WTC11 (cell line): ENCODE measurements at regions not wholly inside any gene's neighbourhood (a gene's known extent, or its start where the extent isn't known, plus 50 kb on each side); places are given as distances from the start of the nearest gene placed in this dataset.

ENCODE experiments used
- ATAC-seq: fragments of 200-7000 bp; cut with Tn5 transposase; 2 replicates; pipeline ENCODE4 v1.10.0; 2021; ENCODE audit warnings: mild to moderate bottlenecking, moderate library complexity
- CTCF ChIA-PET: fragments of 300-600 bp; sonication (Branson Sonifier 250); formaldehyde crosslinking; loops from one replicate; lab custom pipeline; 2021; ENCODE audit warnings: antibody characterized with exemption; lab: Charles Lee
- POLR2A ChIA-PET: fragments of 350-600 bp; sonication (Branson Sonifier 250); formaldehyde crosslinking; loops from one replicate; lab custom pipeline; 2021; ENCODE audit warnings: antibody characterized with exemption; lab: Charles Lee
- DNase-seq: peaks from one replicate; pipeline ENCODE4 v3.0.0; 2021; ENCODE audit warnings: low spot score
- H3K27ac Mint-ChIP-seq: 2 replicates; pipeline ENCODE4 v1.8.0; 2021; ENCODE audit warnings: mixed read lengths
- H3K27me3 Mint-ChIP-seq: 2 replicates; pipeline ENCODE4 v1.8.0; 2021; ENCODE audit warnings: low read depth, mild to moderate bottlenecking, moderate library complexity, mixed read lengths
- H3K36me3 Mint-ChIP-seq: 2 replicates; pipeline ENCODE4 v1.8.0; 2021; ENCODE audit warnings: mixed read lengths
- H3K4me1 Mint-ChIP-seq: 2 replicates; pipeline ENCODE4 v1.8.0; 2022; ENCODE audit warnings: mixed read lengths
- H3K4me3 Mint-ChIP-seq: 2 replicates; pipeline ENCODE4 v1.8.0; 2021; ENCODE audit warnings: mild to moderate bottlenecking, moderate library complexity, mixed read lengths
- H3K9me3 Mint-ChIP-seq: 2 replicates; pipeline ENCODE4 v1.8.0; 2021; ENCODE audit warnings: mixed read lengths
- AFF4 ChIP-seq: sonication (generic); formaldehyde crosslinking; IDR thresholded peaks from 2 replicates; pipeline ENCODE4 v1.8.1; 2023; ENCODE audit warnings: mild to moderate bottlenecking, missing genetic modification reagents, borderline replicate concordance
- CBFB ChIP-seq: sonication (generic); formaldehyde crosslinking; IDR thresholded peaks from 2 replicates; pipeline ENCODE4 v1.8.1; 2022; ENCODE audit warnings: mild to moderate bottlenecking, low read depth, missing genetic modification reagents
- ELF4 ChIP-seq: sonication (generic); formaldehyde crosslinking; IDR thresholded peaks from 2 replicates; pipeline ENCODE4 v1.8.1; 2022; ENCODE audit warnings: low read depth, mild to moderate bottlenecking, moderate library complexity, missing genetic modification reagents
- ESRRA ChIP-seq: sonication (generic); formaldehyde crosslinking; IDR thresholded peaks from 2 replicates; pipeline ENCODE4 v1.8.1; 2022; ENCODE audit warnings: mild to moderate bottlenecking, missing genetic modification reagents, borderline replicate concordance
- JAZF1 ChIP-seq: fragments of 250-450 bp; sonication (Bioruptor Pico); IDR thresholded peaks from 2 replicates; pipeline ENCODE4 v1.9.0; 2021; ENCODE audit warnings: moderate library complexity, mild to moderate bottlenecking, inconsistent platforms
- NR3C1 ChIP-seq: sonication (generic); formaldehyde crosslinking; conservative IDR thresholded peaks from 2 replicates; pipeline ENCODE4 v1.8.1; 2023; ENCODE audit warnings: low read depth, mild to moderate bottlenecking, missing genetic modification reagents
- SMAD4 ChIP-seq: sonication (generic); formaldehyde crosslinking; IDR thresholded peaks from 2 replicates; pipeline ENCODE4 v1.8.0; 2022; ENCODE audit warnings: mild to moderate bottlenecking, missing genetic modification reagents
- SOX15 ChIP-seq: fragments of 250-450 bp; sonication (Bioruptor Pico); IDR thresholded peaks from 2 replicates; pipeline ENCODE4 v1.9.0; 2021; ENCODE audit warnings: mild to moderate bottlenecking
- TEAD4 ChIP-seq: sonication (generic); formaldehyde crosslinking; IDR thresholded peaks from 2 replicates; pipeline ENCODE4 v1.8.0; 2022; ENCODE audit warnings: mild to moderate bottlenecking, missing genetic modification reagents
- ZNF396 ChIP-seq: fragments of 250-450 bp; sonication (Bioruptor Pico); IDR thresholded peaks from 2 replicates; pipeline ENCODE4 v1.8.0; 2021; ENCODE audit warnings: mild to moderate bottlenecking, moderate library complexity, borderline replicate concordance
- ZNF423 ChIP-seq: fragments of 250-450 bp; sonication (Bioruptor Pico); IDR thresholded peaks from 2 replicates; pipeline ENCODE4 v2.1.2; 2022; ENCODE audit warnings: mild to moderate bottlenecking, moderate library complexity
- ZNF512 ChIP-seq: sonication (generic); formaldehyde crosslinking; IDR thresholded peaks from 2 replicates; pipeline ENCODE4 v1.8.1; 2022; ENCODE audit warnings: missing genetic modification reagents, borderline replicate concordance
- ZNF671 ChIP-seq: fragments of 250-450 bp; sonication (Bioruptor Pico); IDR thresholded peaks from 2 replicates; pipeline ENCODE4 v1.8.0; 2021; ENCODE audit warnings: mild to moderate bottlenecking
- ZSCAN18 ChIP-seq: fragments of 250-450 bp; sonication (Bioruptor Pico); IDR thresholded peaks from 2 replicates; pipeline ENCODE4 v2.1.2; 2022; ENCODE audit warnings: mild to moderate bottlenecking, moderate library complexity
- TF ChIP-seq, protein P1 (sequence below): sonication (generic); formaldehyde crosslinking; conservative IDR thresholded peaks from 2 replicates; pipeline ENCODE4 v1.8.1; 2023; ENCODE audit warnings: mild to moderate bottlenecking, low read depth, missing genetic modification reagents, moderate library complexity
- TF ChIP-seq, protein P2 (sequence below): fragments of 250-450 bp; sonication (Bioruptor Pico); conservative IDR thresholded peaks from 2 replicates; pipeline ENCODE4 v1.9.0; 2021; ENCODE audit warnings: mild to moderate bottlenecking
- TF ChIP-seq, protein P3 (sequence below): sonication (generic); formaldehyde crosslinking; IDR thresholded peaks from 2 replicates; pipeline ENCODE4 v1.8.1; 2023; ENCODE audit warnings: mild to moderate bottlenecking, missing genetic modification reagents, moderate library complexity
- TF ChIP-seq, protein P4 (sequence below): sonication (generic); formaldehyde crosslinking; IDR thresholded peaks from 2 replicates; pipeline ENCODE4 v1.8.1; 2022; ENCODE audit warnings: low read depth, missing genetic modification reagents, borderline replicate concordance

- TF ChIP-seq, protein P1, sequence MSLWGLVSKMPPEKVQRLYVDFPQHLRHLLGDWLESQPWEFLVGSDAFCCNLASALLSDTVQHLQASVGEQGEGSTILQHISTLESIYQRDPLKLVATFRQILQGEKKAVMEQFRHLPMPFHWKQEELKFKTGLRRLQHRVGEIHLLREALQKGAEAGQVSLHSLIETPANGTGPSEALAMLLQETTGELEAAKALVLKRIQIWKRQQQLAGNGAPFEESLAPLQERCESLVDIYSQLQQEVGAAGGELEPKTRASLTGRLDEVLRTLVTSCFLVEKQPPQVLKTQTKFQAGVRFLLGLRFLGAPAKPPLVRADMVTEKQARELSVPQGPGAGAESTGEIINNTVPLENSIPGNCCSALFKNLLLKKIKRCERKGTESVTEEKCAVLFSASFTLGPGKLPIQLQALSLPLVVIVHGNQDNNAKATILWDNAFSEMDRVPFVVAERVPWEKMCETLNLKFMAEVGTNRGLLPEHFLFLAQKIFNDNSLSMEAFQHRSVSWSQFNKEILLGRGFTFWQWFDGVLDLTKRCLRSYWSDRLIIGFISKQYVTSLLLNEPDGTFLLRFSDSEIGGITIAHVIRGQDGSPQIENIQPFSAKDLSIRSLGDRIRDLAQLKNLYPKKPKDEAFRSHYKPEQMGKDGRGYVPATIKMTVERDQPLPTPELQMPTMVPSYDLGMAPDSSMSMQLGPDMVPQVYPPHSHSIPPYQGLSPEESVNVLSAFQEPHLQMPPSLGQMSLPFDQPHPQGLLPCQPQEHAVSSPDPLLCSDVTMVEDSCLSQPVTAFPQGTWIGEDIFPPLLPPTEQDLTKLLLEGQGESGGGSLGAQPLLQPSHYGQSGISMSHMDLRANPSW (CRISPR knock-in tag) = no peak
- TF ChIP-seq AFF4 (CRISPR knock-in tag) (no peak), NR3C1 (no peak), JAZF1 (CRISPR knock-in tag) (no peak), TEAD4 (CRISPR knock-in tag) (no peak), ZSCAN18 (CRISPR knock-in tag) (no peak)
- TF ChIP-seq, protein P2, sequence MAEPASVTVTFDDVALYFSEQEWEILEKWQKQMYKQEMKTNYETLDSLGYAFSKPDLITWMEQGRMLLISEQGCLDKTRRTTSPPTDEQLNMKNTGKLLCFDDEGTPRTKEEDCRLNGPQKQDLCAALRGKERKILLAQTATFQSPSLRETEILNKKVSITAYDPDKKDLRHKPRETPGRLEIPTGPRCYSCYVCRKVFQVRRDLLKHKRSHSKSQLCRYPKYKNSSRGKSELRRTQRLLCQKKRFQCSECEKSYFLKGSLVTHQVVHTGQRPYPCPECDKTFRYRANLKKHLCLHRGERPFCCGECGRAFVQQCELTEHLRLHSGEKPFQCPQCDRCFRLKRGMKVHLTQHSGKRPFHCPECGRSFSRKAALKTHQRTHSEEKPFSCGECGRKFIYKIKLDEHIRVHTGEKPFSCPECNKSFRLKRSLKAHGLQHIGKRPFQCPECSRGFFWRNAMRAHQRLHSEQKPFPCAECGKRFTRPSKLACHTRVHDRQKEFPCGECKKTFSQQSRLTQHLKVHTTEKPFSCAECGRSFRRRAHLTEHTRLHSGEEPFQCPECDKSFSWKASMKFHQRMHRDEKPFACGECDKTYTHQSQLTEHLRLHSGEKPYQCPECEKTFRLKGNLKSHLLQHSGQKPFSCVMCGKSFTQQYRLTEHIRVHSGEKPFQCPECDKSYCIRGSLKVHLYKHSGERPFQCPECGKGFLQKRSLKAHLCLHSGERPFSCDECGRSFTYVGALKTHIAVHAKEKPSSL (CRISPR knock-in tag) = no peak
- TF ChIP-seq, protein P3, sequence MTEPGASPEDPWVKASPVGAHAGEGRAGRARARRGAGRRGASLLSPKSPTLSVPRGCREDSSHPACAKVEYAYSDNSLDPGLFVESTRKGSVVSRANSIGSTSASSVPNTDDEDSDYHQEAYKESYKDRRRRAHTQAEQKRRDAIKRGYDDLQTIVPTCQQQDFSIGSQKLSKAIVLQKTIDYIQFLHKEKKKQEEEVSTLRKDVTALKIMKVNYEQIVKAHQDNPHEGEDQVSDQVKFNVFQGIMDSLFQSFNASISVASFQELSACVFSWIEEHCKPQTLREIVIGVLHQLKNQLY = no peak
These were observed 86.0 kb downstream of the CBLN4 start (continued) for GRCh38 chr20:55919319-55919718.

GRCh38 chr20:55918471-55918870, 86.8 kb downstream of the CBLN4 start:
- Mint-ChIP-seq H3K9me3 (peaks cover 91% of the 10 kb centered on the region), H3K27ac (no peak overlapping the region), H3K4me3 (no peak overlapping the region), H3K4me1 (no peaks in the 10 kb centered on the region), H3K36me3 (peaks cover 79% of the 10 kb centered on the region), H3K27me3 (peaks cover 2% of the 10 kb centered on the region; the same call in 1 of the 2 replicates)
- ChIA-PET POLR2A (no interaction called here), CTCF (no interaction called here)
- ATAC-seq (no peak), DNase-seq (no peak)
- no peak for TF ChIP-seq ZNF671 (CRISPR knock-in tag)
- TF ChIP-seq CBFB (CRISPR knock-in tag) = no peak
- no peak for TF ChIP-seq SMAD4 (CRISPR knock-in tag)
- TF ChIP-seq ESRRA (CRISPR knock-in tag) = no peak
- TF ChIP-seq ZNF396 (CRISPR knock-in tag) = no peak
- TF ChIP-seq SOX15 (CRISPR knock-in tag) = no peak
- TF ChIP-seq, protein P4, sequence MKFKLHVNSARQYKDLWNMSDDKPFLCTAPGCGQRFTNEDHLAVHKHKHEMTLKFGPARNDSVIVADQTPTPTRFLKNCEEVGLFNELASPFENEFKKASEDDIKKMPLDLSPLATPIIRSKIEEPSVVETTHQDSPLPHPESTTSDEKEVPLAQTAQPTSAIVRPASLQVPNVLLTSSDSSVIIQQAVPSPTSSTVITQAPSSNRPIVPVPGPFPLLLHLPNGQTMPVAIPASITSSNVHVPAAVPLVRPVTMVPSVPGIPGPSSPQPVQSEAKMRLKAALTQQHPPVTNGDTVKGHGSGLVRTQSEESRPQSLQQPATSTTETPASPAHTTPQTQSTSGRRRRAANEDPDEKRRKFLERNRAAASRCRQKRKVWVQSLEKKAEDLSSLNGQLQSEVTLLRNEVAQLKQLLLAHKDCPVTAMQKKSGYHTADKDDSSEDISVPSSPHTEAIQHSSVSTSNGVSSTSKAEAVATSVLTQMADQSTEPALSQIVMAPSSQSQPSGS (CRISPR knock-in tag) = no peak
- TF ChIP-seq AFF4 (CRISPR knock-in tag) = no peak
- TF ChIP-seq ELF4 = no peak
- TF ChIP-seq ZNF423 (CRISPR knock-in tag) = no peak
- TF ChIP-seq ZNF512 (CRISPR knock-in tag) = no peak
